GM23338 (cell line): ENCODE measurements at regions not wholly inside any gene's neighbourhood (a gene's known extent, or its start where the extent isn't known, plus 50 kb on each side); places are given as distances from the start of the nearest gene placed in this dataset.
A peak's percentile ranks its signal among the peaks of the same experiment; 100 is the strongest.

Experiments used
- ATAC-seq: fragments of 200-7000 bp; cut with Tn5 transposase; 3 replicates; pipeline ENCODE4 v1.9.1; 2020
- DNase-seq: peaks from one replicate; pipeline ENCODE4 v3.0.0-alpha.2; 2015; ENCODE audit warnings: low spot score
- H2AFZ ChIP-seq: fragments of 200-600 bp; sonication (generic); 2 replicates; pipeline ENCODE4 v1.8.0; 2016; ENCODE audit warnings: antibody characterized with exemption, mild to moderate bottlenecking, moderate library complexity
- H3F3A ChIP-seq: fragments of 200-600 bp; sonication (generic); replicated peaks from 2 replicates; pipeline ENCODE4 v1.8.0; 2017; ENCODE audit warnings: antibody characterized with exemption, mixed run types, low read depth
- H3K27ac ChIP-seq: fragments of 200-600 bp; sonication (generic); 2 replicates; pipeline ENCODE4 v1.6.1; 2016; ENCODE audit warnings: low read depth
- H3K27me3 ChIP-seq: fragments of 200-600 bp; sonication (generic); 2 replicates; pipeline ENCODE4 v1.8.0; 2016; ENCODE audit warnings: mild to moderate bottlenecking, mixed run types, moderate library complexity; ENCODE audit not compliant: insufficient read depth
- H3K36me3 ChIP-seq: fragments of 200-600 bp; sonication (generic); 2 replicates; pipeline ENCODE4 v1.8.0; 2016; ENCODE audit warnings: mild to moderate bottlenecking; ENCODE audit not compliant: insufficient read depth
- H3K4me1 ChIP-seq: fragments of 200-600 bp; sonication (generic); 2 replicates; pipeline ENCODE4 v1.8.0; 2016; ENCODE audit warnings: mild to moderate bottlenecking, moderate library complexity; ENCODE audit not compliant: insufficient read depth
- H3K4me2 ChIP-seq: fragments of 200-600 bp; sonication (generic); 2 replicates; pipeline ENCODE4 v1.7.1; 2017; ENCODE audit warnings: mixed run types
- H3K4me3 ChIP-seq: fragments of 200-600 bp; sonication (generic); 2 replicates; pipeline ENCODE4 v1.6.1; 2016; ENCODE audit warnings: mixed run types
- H3K79me2 ChIP-seq: fragments of 200-600 bp; sonication (generic); replicated peaks from 2 replicates; pipeline ENCODE4 v1.8.0; 2017; ENCODE audit warnings: mild to moderate bottlenecking; ENCODE audit not compliant: insufficient read depth
- H3K9me2 ChIP-seq: fragments of 200-600 bp; sonication (generic); 2 replicates; pipeline ENCODE4 v1.8.0; 2017; ENCODE audit not compliant: insufficient read depth
- H4K20me1 ChIP-seq: fragments of 200-600 bp; sonication (generic); replicated peaks from 2 replicates; pipeline ENCODE4 v1.8.0; 2017; ENCODE audit warnings: mild to moderate bottlenecking; ENCODE audit not compliant: insufficient read depth
- H3K27ac Mint-ChIP-seq: 2 replicates; pipeline ENCODE4 v1.8.0; 2020; ENCODE audit warnings: inconsistent platforms, mild to moderate bottlenecking, moderate library complexity, mixed read lengths
- H3K27me3 Mint-ChIP-seq: 3 replicates; pipeline ENCODE4 v1.8.0; 2022; ENCODE audit warnings: low read depth, mild to moderate bottlenecking, moderate library complexity, mixed read lengths, inconsistent platforms; ENCODE audit not compliant: insufficient read depth, poor library complexity
- H3K36me3 Mint-ChIP-seq: 3 replicates; pipeline ENCODE4 v1.8.0; 2021; ENCODE audit warnings: low read depth, mild to moderate bottlenecking, inconsistent platforms, moderate library complexity, mixed read lengths
- H3K4me1 Mint-ChIP-seq: 3 replicates; pipeline ENCODE4 v1.8.0; 2020; ENCODE audit warnings: mild to moderate bottlenecking, inconsistent platforms, mixed read lengths
- H3K4me3 Mint-ChIP-seq: 3 replicates; pipeline ENCODE4 v1.8.0; 2021; ENCODE audit warnings: moderate library complexity, mild to moderate bottlenecking, inconsistent platforms, mixed read lengths
- H3K9me3 Mint-ChIP-seq: 3 replicates; pipeline ENCODE4 v1.8.0; 2020; ENCODE audit warnings: moderate library complexity, mild to moderate bottlenecking, inconsistent platforms, mixed read lengths
- CREB1 ChIP-seq: fragments of 250-450 bp; sonication (Bioruptor Pico); IDR thresholded peaks from 2 replicates; pipeline ENCODE4 v1.5.0; 2020; ENCODE audit warnings: low read depth, mild to moderate bottlenecking, moderate library complexity
- CTCF ChIP-seq, 2 experiments: fragments of 200-600 bp in 1 of 2; sonication (generic) in 1 of 2; conservative IDR thresholded peaks; 2 replicates each; pipeline versions ENCODE4 v1.5.1 to v1.6.1; 2016 to 2017; ENCODE audit warnings: antibody characterized with exemption in 2 of 2, low read depth in 2 of 2, mild to moderate bottlenecking in 2 of 2, moderate library complexity in 1 of 2
- EZH2 ChIP-seq: fragments of 200-600 bp; sonication (generic); IDR thresholded peaks from one replicate; pipeline ENCODE4 v1.8.0; 2017; ENCODE audit warnings: antibody characterized with exemption, mild to moderate bottlenecking, low read depth; ENCODE audit not compliant: unreplicated experiment
- EZH2phosphoT487 ChIP-seq: fragments of 200-600 bp; sonication (generic); IDR thresholded peaks from one replicate; pipeline ENCODE4 v1.8.1; 2018; ENCODE audit warnings: antibody characterized with exemption; ENCODE audit not compliant: unreplicated experiment
- JUNB ChIP-seq: IDR thresholded peaks from one replicate; pipeline ENCODE4 v1.6.1; 2016; ENCODE audit warnings: antibody characterized with exemption; ENCODE audit not compliant: unreplicated experiment
- NANOG ChIP-seq: IDR thresholded peaks from 2 replicates; pipeline ENCODE4 v1.6.1; 2016; ENCODE audit warnings: antibody characterized with exemption, borderline replicate concordance
- POLR2AphosphoS5 ChIP-seq: IDR thresholded peaks from 2 replicates; pipeline ENCODE4 v1.6.1; 2016; ENCODE audit warnings: antibody characterized with exemption, low read depth
- REST ChIP-seq: IDR thresholded peaks from one replicate; pipeline ENCODE4 v1.6.1; 2018; ENCODE audit warnings: antibody characterized with exemption; ENCODE audit not compliant: unreplicated experiment
- STAT1 ChIP-seq: IDR thresholded peaks from one replicate; pipeline ENCODE4 v1.6.1; 2016; ENCODE audit warnings: antibody characterized with exemption; ENCODE audit not compliant: unreplicated experiment
- ZNF114 ChIP-seq: fragments of 250-450 bp; sonication (Bioruptor Pico); IDR thresholded peaks from 2 replicates; pipeline ENCODE4 v1.5.0; 2020; ENCODE audit warnings: mild to moderate bottlenecking, moderate library complexity
- ZNF331 ChIP-seq: fragments of 250-450 bp; sonication (Bioruptor Pico); IDR thresholded peaks from 2 replicates; pipeline ENCODE4 v1.5.0; 2020; ENCODE audit warnings: low read depth, mild to moderate bottlenecking, moderate library complexity
- ZNF462 ChIP-seq: fragments of 250-450 bp; sonication (Bioruptor Pico); IDR thresholded peaks from 2 replicates; pipeline ENCODE4 v1.5.0; 2020; ENCODE audit warnings: mild to moderate bottlenecking, moderate library complexity
- TF ChIP-seq, protein P1 (sequence below): IDR thresholded peaks from 2 replicates; pipeline ENCODE4 v1.6.1; 2016; ENCODE audit warnings: antibody characterized with exemption

- no peak for DNase-seq
- Mint-ChIP-seq H3K4me3 (no peak overlapping the region), H3K4me1 (peaks cover 10% of the 10 kb centered on the region), H3K36me3 (no peaks in the 10 kb centered on the region), H3K27ac (no peak overlapping the region), H3K9me3 (no peaks in the 10 kb centered on the region), H3K27me3 (peaks cover 3% of the 10 kb centered on the region)
- no peak overlapping the region for H3K27ac ChIP-seq
- no peaks in the 10 kb centered on the region for H3F3A ChIP-seq
- no peaks in the 10 kb centered on the region for H4K20me1 ChIP-seq
- no peaks in the 10 kb centered on the region for H3K36me3 ChIP-seq
- peak overlapping the region; percentile 66; the same call in 1 of the 2 replicates for H2AFZ ChIP-seq
- H3K9me2 ChIP-seq, result no peaks in the 10 kb centered on the region
- TF ChIP-seq EZH2phosphoT487, result no peak
- no peak for TF ChIP-seq CREB1 (CRISPR knock-in tag)
- no peak for TF ChIP-seq ZNF114 (CRISPR knock-in tag)
- no peak for TF ChIP-seq JUNB
- TF ChIP-seq ZNF331, result no peak
- TF ChIP-seq NANOG, result no peak
- no peak for TF ChIP-seq POLR2AphosphoS5
- no peak for TF ChIP-seq CTCF (conservative IDR thresholded peaks at IDR 0.05; ENCODE audit: low read depth in 2 of 2)
- no peak for TF ChIP-seq ZNF462 (CRISPR knock-in tag)
- TF ChIP-seq REST, result no peak
- TF ChIP-seq STAT1, result no peak
- TF ChIP-seq, protein P1, sequence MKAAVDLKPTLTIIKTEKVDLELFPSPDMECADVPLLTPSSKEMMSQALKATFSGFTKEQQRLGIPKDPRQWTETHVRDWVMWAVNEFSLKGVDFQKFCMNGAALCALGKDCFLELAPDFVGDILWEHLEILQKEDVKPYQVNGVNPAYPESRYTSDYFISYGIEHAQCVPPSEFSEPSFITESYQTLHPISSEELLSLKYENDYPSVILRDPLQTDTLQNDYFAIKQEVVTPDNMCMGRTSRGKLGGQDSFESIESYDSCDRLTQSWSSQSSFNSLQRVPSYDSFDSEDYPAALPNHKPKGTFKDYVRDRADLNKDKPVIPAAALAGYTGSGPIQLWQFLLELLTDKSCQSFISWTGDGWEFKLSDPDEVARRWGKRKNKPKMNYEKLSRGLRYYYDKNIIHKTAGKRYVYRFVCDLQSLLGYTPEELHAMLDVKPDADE, result no peak
- TF ChIP-seq EZH2, result no peak
- peak; percentile 53; the same call in 2 of the 3 replicates for ATAC-seq
- H3K4me1 ChIP-seq, result no peaks in the 10 kb centered on the region
- no peak overlapping the region for H3K4me3 ChIP-seq
- H3K4me2 ChIP-seq, result no peak overlapping the region
- no peaks in the 10 kb centered on the region for H3K27me3 ChIP-seq
- H3K79me2 ChIP-seq, result no peaks in the 10 kb centered on the region
Observed at GRCh38 chr17:77590951-77591735, 367.4 kb upstream of the TNRC6C start.
